Fibroblast of pulmonary artery (primary cell): ENCODE measurements at regions not wholly inside any gene's neighbourhood (a gene's known extent, or its start where the extent isn't known, plus 50 kb on each side); places are given as distances from the start of the nearest gene placed in this dataset.

Source experiments
- DNase-seq: peaks from one replicate; pipeline ENCODE4 v3.0.0-alpha.2; 2010; ENCODE audit warnings: low read depth
- H3K4me3 ChIP-seq: replicated peaks from 2 replicates; pipeline ENCODE4 v1.5.1; 2011; ENCODE audit warnings: low read depth, mild to moderate bottlenecking, control low read depth, low read length, moderate library complexity
- CTCF ChIP-seq: IDR thresholded peaks from 2 replicates; pipeline ENCODE4 v1.5.1; 2011; ENCODE audit warnings: mild to moderate bottlenecking, control low read depth, low read length, inconsistent platforms; ENCODE audit errors: missing control alignments

GRCh38 chr12:108078428-108078827 lies 50.7 kb upstream of the WSCD2 start:
- no peak for DNase-seq
- TF ChIP-seq CTCF: no peak

More at GRCh38 chr12:108078428-108078827, 50.7 kb upstream of the WSCD2 start:
- no peak overlapping the region for H3K4me3 ChIP-seq
